Transverse colon (tissue), 3 donors: ENCODE measurements at regions not wholly inside any gene's neighbourhood (a gene's known extent, or its start where the extent isn't known, plus 50 kb on each side); places are given as distances from the start of the nearest gene placed in this dataset.

Experiments used
- CTCF ChIP-seq, 5 experiments: fragments of 200-600 bp in 3 of 5; fragments of 450-650 bp in 2 of 5; sonication (generic) in 3 of 5; IDR thresholded peaks; 1 replicate in 2 of 5; 2 replicates in 3 of 5; pipeline ENCODE4 v1.5.1; 2016 to 2017; ENCODE audit warnings: antibody characterized with exemption in 5 of 5, inconsistent platforms in 3 of 5, mild to moderate bottlenecking in 2 of 5, moderate library complexity in 1 of 5
- EP300 ChIP-seq: sonication (generic); formaldehyde crosslinking; IDR thresholded peaks from one replicate; pipeline ENCODE4 v1.6.1; 2017; ENCODE audit warnings: antibody characterized with exemption, low read depth
- POLR2A ChIP-seq: fragments of 450-650 bp; IDR thresholded peaks from one replicate; pipeline ENCODE4 v1.6.1; 2016; ENCODE audit warnings: antibody characterized with exemption, mild to moderate bottlenecking, moderate library complexity

- TF ChIP-seq CTCF (IDR thresholded peaks at IDR 0.05) (no peak), EP300 (no peak), POLR2A (no peak)
These were observed 974.9 kb downstream of the RPA4 start for GRCh38 chrX:97858592-97858991.
